NCI-H510A treated with DMSO at 0.1 percent for 48 hours (cell line): ENCODE measurements at regions not wholly inside any gene's neighbourhood (a gene's known extent, or its start where the extent isn't known, plus 50 kb on each side); places are given as distances from the start of the nearest gene placed in this dataset.

Source experiments
- DNase-seq: peaks from one replicate; lab custom pipeline; 2025; lab: John Stamatoyannopoulos, UW

GRCh38 chr6:37556881-37557644 is 57.4 kb upstream of the CCDC167 start:
- no peak for DNase-seq

GRCh38 chr6:37555040-37555781 is 55.5 kb upstream of the CCDC167 start:
- DNase-seq, result no peak

GRCh38 chr6:37554480-37554819 is 54.8 kb upstream of the CCDC167 start:
- no peak for DNase-seq

- DNase-seq, result no peak
Observed at GRCh38 chr6:37552267-37552666, 52.6 kb upstream of the CCDC167 start.

GRCh38 chr6:37551867-37552266 is 52.2 kb upstream of the CCDC167 start:
- no peak for DNase-seq

GRCh38 chr6:37551446-37551845 is 51.8 kb upstream of the CCDC167 start:
- no peak for DNase-seq

GRCh38 chr6:37551002-37551401 is 51.3 kb upstream of the CCDC167 start:
- DNase-seq, result no peak

GRCh38 chr6:37550191-37550831 is 50.6 kb upstream of the CCDC167 start:
- no peak for DNase-seq

- DNase-seq, result no peak
Observed at GRCh38 chr6:37549558-37549957, 49.9 kb upstream of the CCDC167 start.
